AG04450 (cell line): ENCODE measurements at regions not wholly inside any gene's neighbourhood (a gene's known extent, or its start where the extent isn't known, plus 50 kb on each side); places are given as distances from the start of the nearest gene placed in this dataset.

Experiments
- CTCF ChIA-PET: fragments of 300-600, 350-600 bp; formaldehyde crosslinking; extraction: SDS; loops from one replicate; lab custom pipeline; 2022; ENCODE audit warnings: antibody characterized with exemption, inconsistent platforms; lab: Charles Lee
- POLR2A ChIA-PET: fragments of 350-600 bp; formaldehyde crosslinking; extraction: SDS; loops from one replicate; lab custom pipeline; 2021; ENCODE audit warnings: antibody characterized with exemption, inconsistent platforms; lab: Yijun Ruan, JAX
- DNase-seq: peaks from one replicate; pipeline ENCODE4 v3.0.0-alpha.2; 2011; ENCODE audit warnings: low read depth, low spot score
- H3K27ac ChIP-seq: one replicate; pipeline ENCODE4 v1.5.1; 2012; ENCODE audit warnings: low read depth, low read length, control low read depth
- H3K27me3 ChIP-seq: one replicate; pipeline ENCODE4 v1.6.0; 2012; ENCODE audit warnings: low read length; ENCODE audit not compliant: control insufficient read depth, insufficient read depth
- H3K4me3 ChIP-seq: 2 replicates; pipeline ENCODE4 v1.5.1; 2011; ENCODE audit warnings: mild to moderate bottlenecking, low read depth, low read length, control low read depth
- H3K9me3 ChIP-seq: 2 replicates; pipeline ENCODE4 v1.5.1; 2012; ENCODE audit warnings: low read length; ENCODE audit not compliant: control insufficient read depth, insufficient read depth
- CTCF ChIP-seq: IDR thresholded peaks from 2 replicates; pipeline ENCODE4 v1.5.1; 2011; ENCODE audit warnings: low read depth, low read length, control low read depth, inconsistent platforms

DNA sequence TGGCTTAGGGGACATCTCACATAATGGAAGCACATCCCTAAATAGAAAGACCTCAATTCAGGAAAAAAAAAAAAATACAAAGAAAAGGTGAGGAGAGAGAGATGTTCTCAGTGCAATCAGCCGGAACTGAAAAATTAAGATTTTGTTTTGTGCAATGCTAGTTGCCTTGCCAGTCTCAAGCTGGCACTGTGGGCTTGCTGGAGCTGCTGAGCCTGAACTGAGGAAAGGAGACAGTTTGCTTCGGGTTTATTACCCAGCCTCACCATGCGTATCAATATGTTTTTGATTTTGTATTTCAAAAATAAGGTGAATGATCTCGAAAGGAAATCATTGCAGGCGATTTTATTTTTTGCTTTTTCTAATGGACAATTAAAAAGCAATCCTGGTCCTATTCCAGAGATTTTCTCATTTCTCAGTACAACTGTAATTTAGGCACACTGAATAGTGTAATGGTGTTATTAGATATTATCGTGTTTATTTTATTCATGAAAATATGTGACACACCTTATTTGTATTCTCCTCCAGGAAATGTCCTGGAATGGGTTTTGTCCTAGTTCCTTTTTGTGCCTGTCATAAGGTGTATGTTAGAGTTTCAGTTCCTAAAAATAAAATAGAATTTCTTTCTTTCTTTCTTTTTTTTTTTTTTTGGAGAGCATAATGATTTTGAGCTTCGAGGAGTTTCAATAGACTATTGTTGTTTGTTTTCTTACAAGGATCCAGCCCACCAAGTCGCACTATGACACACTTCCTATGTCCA is 72.8 kb upstream of the ZEB2 start:
- DNase-seq, result no peak
- ChIA-PET POLR2A (no interaction called here), CTCF (interaction anchor here (0.5 to 1.5 kb wide), 2 partner anchors 1134 to 1160 kb away, joined by 3 read pairs; no protein-coding TSS in a partner anchor)
- Histone ChIP-seq H3K27ac (no peak overlapping the region), H3K27me3 (peaks cover 2% of the 10 kb centered on the region), H3K9me3 (no peaks in the 10 kb centered on the region; the same call in 1 of the 2 replicates), H3K4me3 (no peak overlapping the region)
- TF ChIP-seq CTCF, result no peak

DNA sequence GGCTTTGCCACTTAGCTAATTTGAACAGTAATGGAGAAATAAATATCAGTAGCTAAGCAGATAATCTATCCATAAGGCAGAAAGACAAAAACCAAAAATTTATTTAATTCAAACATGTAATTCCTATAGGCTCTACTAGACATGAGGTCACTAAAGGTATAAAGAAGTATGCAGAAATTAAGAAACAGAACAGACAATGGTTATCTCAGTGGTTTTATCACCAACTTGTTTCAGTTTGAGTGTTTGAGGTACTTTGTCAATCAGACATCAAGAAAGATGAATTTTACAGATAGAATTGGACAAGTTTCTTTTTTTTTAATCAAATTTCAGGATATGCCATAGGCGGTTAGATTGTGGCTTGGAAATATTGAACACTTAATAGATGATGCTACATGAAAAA is 67.4 kb upstream of the ZEB2 start:
- DNase-seq, result no peak
- ChIA-PET POLR2A (interaction anchor here (0.6 kb wide), 1 partner anchor 503 kb away, joined by 3 read pairs; no protein-coding TSS in a partner anchor), CTCF (interaction anchor here (0.8 kb wide), 1 partner anchor 1166 kb away, joined by 3 read pairs; no protein-coding TSS in a partner anchor)
- TF ChIP-seq CTCF, result no peak
- Histone ChIP-seq H3K9me3 (no peaks in the 10 kb centered on the region; the same call in 1 of the 2 replicates), H3K27me3 (no peaks in the 10 kb centered on the region), H3K27ac (no peak overlapping the region), H3K4me3 (no peak overlapping the region)

DNA sequence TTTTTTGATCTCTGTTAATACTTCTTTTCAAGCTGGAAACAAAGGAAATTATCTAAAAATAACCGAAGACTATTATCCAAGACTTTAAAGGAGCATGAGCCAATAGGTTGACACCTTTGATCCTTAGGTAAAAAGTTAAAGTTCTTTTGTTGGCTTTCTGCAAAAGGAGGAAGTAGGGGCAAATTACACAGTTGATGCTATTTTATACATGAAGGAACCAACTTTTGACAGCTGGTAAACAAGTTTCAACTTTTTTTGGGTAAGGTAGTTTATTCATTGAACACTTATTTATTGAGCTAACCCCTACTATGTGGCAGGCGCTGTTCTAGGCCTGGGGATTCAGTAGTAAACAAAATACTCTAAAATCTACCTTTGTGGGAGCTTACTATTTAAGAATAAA is 66.6 kb upstream of the ZEB2 start:
- CTCF ChIA-PET, result no interaction called here
- no peaks in the 10 kb centered on the region for H3K27me3 ChIP-seq
- no peak for TF ChIP-seq CTCF
- no peak overlapping the region for H3K27ac ChIP-seq
- POLR2A ChIA-PET, result interaction anchor here (0.6 kb wide), 1 partner anchor 502 kb away, joined by 3 read pairs; no protein-coding TSS in a partner anchor
- no peak overlapping the region for H3K4me3 ChIP-seq
- DNase-seq, result no peak
- no peaks in the 10 kb centered on the region; the same call in 1 of the 2 replicates for H3K9me3 ChIP-seq

DNA sequence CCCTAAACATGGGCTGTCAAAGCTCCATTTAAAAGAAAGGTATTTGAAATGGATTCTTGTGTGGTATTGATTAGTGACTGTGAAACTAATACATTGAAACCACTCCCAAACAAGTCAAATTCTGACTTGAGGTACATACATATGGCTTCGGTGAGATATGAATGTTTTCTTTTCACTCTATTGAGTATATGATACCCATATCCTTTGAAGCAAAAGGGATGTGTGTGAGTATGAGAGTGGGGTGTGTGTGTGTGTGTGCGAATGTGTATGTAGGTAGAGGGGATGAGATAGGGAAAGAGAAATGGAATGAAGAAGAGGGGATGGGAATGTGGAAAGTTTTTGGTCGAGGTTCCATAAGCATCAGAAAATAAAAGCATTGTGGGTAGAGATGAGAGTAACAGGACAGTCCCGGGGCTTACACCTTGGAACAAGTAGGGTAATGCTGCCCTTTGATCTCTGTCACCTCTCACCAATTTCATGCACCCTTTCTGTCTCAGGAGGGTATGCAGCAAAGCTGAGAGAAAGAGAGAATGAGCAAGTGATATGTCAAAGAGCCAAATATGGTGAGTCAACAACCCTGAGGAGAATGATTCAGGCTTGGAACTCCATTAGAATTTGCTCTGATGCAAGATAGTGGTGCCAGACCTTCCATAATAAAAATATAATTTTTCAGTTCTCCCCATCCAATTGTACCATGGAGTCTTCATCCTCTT is 64.0 kb upstream of the ZEB2 start:
- Histone ChIP-seq H3K27me3 (no peaks in the 10 kb centered on the region), H3K27ac (no peak overlapping the region), H3K4me3 (no peak overlapping the region), H3K9me3 (no peaks in the 10 kb centered on the region)
- ChIA-PET POLR2A (no interaction called here), CTCF (no interaction called here)
- DNase-seq, result peak; percentile 44
- no peak for TF ChIP-seq CTCF

- ChIA-PET CTCF (no interaction called here), POLR2A (no interaction called here)
- no peaks in the 10 kb centered on the region for H3K27me3 ChIP-seq
- H3K27ac ChIP-seq, result no peak overlapping the region
- no peak for TF ChIP-seq CTCF
- no peak overlapping the region for H3K4me3 ChIP-seq
- DNase-seq, result no peak
- no peaks in the 10 kb centered on the region for H3K9me3 ChIP-seq
Observed at GRCh38 chr2:144583381-144583729, 63.4 kb upstream of the ZEB2 start.
